22Rv1 (cell line): ENCODE measurements at regions not wholly inside any gene's neighbourhood (a gene's known extent, or its start where the extent isn't known, plus 50 kb on each side); places are given as distances from the start of the nearest gene placed in this dataset.

Source experiments
- ZFX ChIP-seq: fragments of 450-650 bp; IDR thresholded peaks from 2 replicates; pipeline ENCODE4 v1.6.1; 2017; ENCODE audit warnings: antibody characterized with exemption, borderline replicate concordance
- TF ChIP-seq, protein P1 (sequence below): fragments of 450-650 bp; IDR thresholded peaks from 2 replicates; pipeline ENCODE4 v1.5.1; 2017; ENCODE audit warnings: mild to moderate bottlenecking

DNA sequence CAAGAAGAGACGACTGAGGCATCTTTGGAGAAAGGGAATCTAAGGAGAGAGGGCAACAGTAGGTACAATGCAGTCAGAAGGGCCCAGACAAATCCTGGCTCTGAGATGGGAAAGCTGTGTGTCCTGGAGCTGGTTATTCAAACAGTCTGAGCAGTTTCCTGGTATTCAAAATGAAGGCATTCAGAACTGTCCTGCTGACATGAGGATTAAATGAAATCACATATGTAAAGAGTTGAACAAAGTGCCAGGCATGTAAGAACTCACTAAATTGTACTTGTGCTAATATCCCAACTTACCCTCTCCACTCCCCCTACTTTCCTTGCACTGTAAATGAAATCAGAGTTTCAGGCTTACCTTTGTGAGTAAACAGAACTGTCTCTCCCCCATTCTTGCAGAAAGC lies 60.9 kb upstream of the LDB2 start:
- TF ChIP-seq, protein P1, sequence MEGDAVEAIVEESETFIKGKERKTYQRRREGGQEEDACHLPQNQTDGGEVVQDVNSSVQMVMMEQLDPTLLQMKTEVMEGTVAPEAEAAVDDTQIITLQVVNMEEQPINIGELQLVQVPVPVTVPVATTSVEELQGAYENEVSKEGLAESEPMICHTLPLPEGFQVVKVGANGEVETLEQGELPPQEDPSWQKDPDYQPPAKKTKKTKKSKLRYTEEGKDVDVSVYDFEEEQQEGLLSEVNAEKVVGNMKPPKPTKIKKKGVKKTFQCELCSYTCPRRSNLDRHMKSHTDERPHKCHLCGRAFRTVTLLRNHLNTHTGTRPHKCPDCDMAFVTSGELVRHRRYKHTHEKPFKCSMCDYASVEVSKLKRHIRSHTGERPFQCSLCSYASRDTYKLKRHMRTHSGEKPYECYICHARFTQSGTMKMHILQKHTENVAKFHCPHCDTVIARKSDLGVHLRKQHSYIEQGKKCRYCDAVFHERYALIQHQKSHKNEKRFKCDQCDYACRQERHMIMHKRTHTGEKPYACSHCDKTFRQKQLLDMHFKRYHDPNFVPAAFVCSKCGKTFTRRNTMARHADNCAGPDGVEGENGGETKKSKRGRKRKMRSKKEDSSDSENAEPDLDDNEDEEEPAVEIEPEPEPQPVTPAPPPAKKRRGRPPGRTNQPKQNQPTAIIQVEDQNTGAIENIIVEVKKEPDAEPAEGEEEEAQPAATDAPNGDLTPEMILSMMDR = no peak
- TF ChIP-seq ZFX = no peak
